HUDEP-2 (cell line): ENCODE measurements at regions not wholly inside any gene's neighbourhood (a gene's known extent, or its start where the extent isn't known, plus 50 kb on each side); places are given as distances from the start of the nearest gene placed in this dataset.

Experiments
- DNase-seq, 76 experiments: peaks; one replicate each; lab custom pipeline; 2025; ENCODE audit not compliant: unreplicated experiment in 76 of 76; lab: John Stamatoyannopoulos, UW

- DNase-seq, result no peak
Observed at GRCh38 chr13:106354961-106355360, 180.5 kb downstream of the EFNB2 start.

- DNase-seq, result no peak
Observed at GRCh38 chr13:106352850-106353249, 182.6 kb downstream of the EFNB2 start.

- DNase-seq, result no peak
Observed at GRCh38 chr13:106351251-106351650, 184.2 kb downstream of the EFNB2 start.

- DNase-seq, result no peak
Observed at GRCh38 chr13:106350208-106350607, 185.3 kb downstream of the EFNB2 start.

GRCh38 chr13:106349080-106349931 lies 186.2 kb downstream of the EFNB2 start:
- DNase-seq, result no peak

GRCh38 chr13:106348075-106348840 lies 187.2 kb downstream of the EFNB2 start:
- DNase-seq, result no peak

GRCh38 chr13:106344342-106344741 lies 191.1 kb downstream of the EFNB2 start:
- no peak for DNase-seq

GRCh38 chr13:106343836-106344235 lies 191.6 kb downstream of the EFNB2 start:
- no peak for DNase-seq

- DNase-seq, result no peak
Observed at GRCh38 chr13:106340249-106340648, 195.2 kb downstream of the EFNB2 start.

GRCh38 chr13:106337096-106337850 lies 198.2 kb downstream of the EFNB2 start:
- no peak for DNase-seq

GRCh38 chr13:106336668-106337067 lies 198.8 kb downstream of the EFNB2 start:
- DNase-seq, result no peak

- no peak for DNase-seq
Observed at GRCh38 chr13:106332621-106333020, 202.8 kb downstream of the EFNB2 start.

GRCh38 chr13:106331116-106331515 lies 204.3 kb downstream of the EFNB2 start:
- DNase-seq, result no peak

- DNase-seq, result no peak
Observed at GRCh38 chr13:106329941-106330340, 205.5 kb downstream of the EFNB2 start.

GRCh38 chr13:106326751-106327150 lies 208.7 kb downstream of the EFNB2 start:
- DNase-seq, result no peak

- DNase-seq, result no peak
Observed at GRCh38 chr13:106324444-106324843, 211.0 kb downstream of the EFNB2 start.

GRCh38 chr13:106322628-106323027 lies 212.8 kb downstream of the EFNB2 start:
- DNase-seq, result no peak

- DNase-seq, result no peak
Observed at GRCh38 chr13:106318941-106319411, 216.5 kb downstream of the EFNB2 start.

- DNase-seq, result no peak
Observed at GRCh38 chr13:106314417-106314816, 221.0 kb downstream of the EFNB2 start.

- DNase-seq, result no peak
Observed at GRCh38 chr13:106311004-106311403, 224.5 kb downstream of the EFNB2 start.

GRCh38 chr13:106310291-106310865 lies 225.1 kb downstream of the EFNB2 start:
- DNase-seq, result no peak
